Trophoblast cell (in vitro differentiated cells and primary cell): ENCODE measurements at regions not wholly inside any gene's neighbourhood (a gene's known extent, or its start where the extent isn't known, plus 50 kb on each side); places are given as distances from the start of the nearest gene placed in this dataset.

Experiments used
- DNase-seq, 2 donors: peaks; one replicate each; pipeline ENCODE4 v3.0.0-alpha.2; 2016
- H2AFZ ChIP-seq: 2 replicates; pipeline ENCODE4 v1.6.1; 2013; ENCODE audit warnings: low read length, moderate library complexity, mild to moderate bottlenecking; ENCODE audit not compliant: insufficient read depth, poor library complexity
- H2AK5ac ChIP-seq: 2 replicates; pipeline ENCODE4 v1.6.1; 2013; ENCODE audit warnings: mild to moderate bottlenecking, low read length
- H2BK120ac ChIP-seq: 2 replicates; pipeline ENCODE4 v1.6.1; 2013; ENCODE audit warnings: low read length, mild to moderate bottlenecking, moderate library complexity; ENCODE audit not compliant: insufficient read depth, poor library complexity
- H2BK12ac ChIP-seq: 2 replicates; pipeline ENCODE4 v1.6.1; 2013; ENCODE audit warnings: mild to moderate bottlenecking, low read length, moderate library complexity
- H2BK5ac ChIP-seq: 2 replicates; pipeline ENCODE4 v1.6.1; 2013; ENCODE audit warnings: low read length, low read depth, moderate library complexity, mild to moderate bottlenecking; ENCODE audit not compliant: poor library complexity
- H3K14ac ChIP-seq: 2 replicates; pipeline ENCODE4 v1.6.1; 2013; ENCODE audit warnings: mild to moderate bottlenecking, low read length
- H3K18ac ChIP-seq: 2 replicates; pipeline ENCODE4 v1.6.1; 2013; ENCODE audit warnings: mild to moderate bottlenecking, low read length
- H3K23ac ChIP-seq: 2 replicates; pipeline ENCODE4 v1.6.1; 2013; ENCODE audit warnings: low read length
- H3K27ac ChIP-seq: 2 replicates; pipeline ENCODE4 v1.5.1; 2013; ENCODE audit warnings: low read depth, mild to moderate bottlenecking, inconsistent platforms, low read length, moderate library complexity
- H3K27me3 ChIP-seq: 2 replicates; pipeline ENCODE4 v1.6.1; 2013; ENCODE audit warnings: inconsistent platforms, mild to moderate bottlenecking, low read length, moderate library complexity; ENCODE audit not compliant: insufficient read depth
- H3K36me3 ChIP-seq, 2 experiments: 1 replicate in 1 of 2; 2 replicates in 1 of 2; pipeline ENCODE4 v1.6.1; 2013; ENCODE audit warnings: low read length in 2 of 2, mild to moderate bottlenecking in 2 of 2, moderate library complexity in 1 of 2; ENCODE audit not compliant: insufficient read depth in 2 of 2, control insufficient read depth in 1 of 2
- H3K4ac ChIP-seq: 2 replicates; pipeline ENCODE4 v1.6.1; 2013; ENCODE audit warnings: low read depth, mild to moderate bottlenecking, low read length, moderate library complexity
- H3K4me1 ChIP-seq, 2 experiments: 1 replicate in 1 of 2; 2 replicates in 1 of 2; pipeline ENCODE4 v1.6.1; 2013; ENCODE audit warnings: low read length in 2 of 2, mild to moderate bottlenecking in 2 of 2, moderate library complexity in 1 of 2; ENCODE audit not compliant: insufficient read depth in 2 of 2, control insufficient read depth in 1 of 2
- H3K4me2 ChIP-seq: 2 replicates; pipeline ENCODE4 v1.6.1; 2013; ENCODE audit warnings: inconsistent platforms, mild to moderate bottlenecking, low read length, moderate library complexity
- H3K4me3 ChIP-seq: 2 replicates; pipeline ENCODE4 v1.5.1; 2013; ENCODE audit warnings: mild to moderate bottlenecking, low read depth, low read length, inconsistent platforms
- H3K79me1 ChIP-seq: one replicate; pipeline ENCODE4 v1.6.1; 2013; ENCODE audit warnings: low read length
- H3K79me2 ChIP-seq: 2 replicates; pipeline ENCODE4 v1.6.1; 2013; ENCODE audit warnings: low read length, mild to moderate bottlenecking; ENCODE audit not compliant: control insufficient read depth, insufficient read depth, poor library complexity
- H3K9ac ChIP-seq: 2 replicates; pipeline ENCODE4 v1.6.1; 2013; ENCODE audit warnings: mild to moderate bottlenecking, low read length
- H3K9me3 ChIP-seq: 2 replicates; pipeline ENCODE4 v1.6.1; 2013; ENCODE audit warnings: low read depth, mild to moderate bottlenecking, control low read depth, inconsistent platforms, low read length; ENCODE audit not compliant: insufficient read depth
- H4K12ac ChIP-seq: 2 replicates; pipeline ENCODE4 v1.6.1; 2013; ENCODE audit warnings: low read depth, mild to moderate bottlenecking, low read length, moderate library complexity
- H4K8ac ChIP-seq: 2 replicates; pipeline ENCODE4 v1.6.1; 2013; ENCODE audit warnings: low read depth, mild to moderate bottlenecking, low read length, moderate library complexity
- H4K91ac ChIP-seq: one replicate; pipeline ENCODE4 v1.6.1; 2013; ENCODE audit warnings: low read depth, mild to moderate bottlenecking, low read length, moderate library complexity
- WGBS: extraction: QIAGEN DNeasy Blood & Tissue Kit; methylation state at CpG from one replicate; pipeline ENCODE4 v1.1.7; 2013; ENCODE audit warnings: missing lambda C conversion rate; ENCODE audit not compliant: insufficient read length, insufficient coverage; ENCODE audit errors: extremely low coverage; 5-methylcytosine and 5-hydroxymethylcytosine counted together

- H3K9me3 ChIP-seq = no peaks in the 10 kb centered on the region
- WGBS = no CpG with 5 or more reads among the region's 3 CpGs
- H3K4ac ChIP-seq = no peak overlapping the region
- H2AK5ac ChIP-seq = no peak overlapping the region
- H3K4me3 ChIP-seq = no peak overlapping the region
- no peaks in the 10 kb centered on the region for H3K79me1 ChIP-seq
- H2BK12ac ChIP-seq = no peak overlapping the region
- H2BK120ac ChIP-seq = no peak overlapping the region
- H3K27me3 ChIP-seq = no peaks in the 10 kb centered on the region
- no peak overlapping the region for H4K12ac ChIP-seq
- H3K79me2 ChIP-seq = no peaks in the 10 kb centered on the region
- no peak overlapping the region for H2AFZ ChIP-seq
- no peak overlapping the region for H2BK5ac ChIP-seq
- H3K23ac ChIP-seq = no peak overlapping the region
- no peak overlapping the region for H3K18ac ChIP-seq
- H4K8ac ChIP-seq = no peak overlapping the region
- no peak overlapping the region for H3K9ac ChIP-seq
- H4K91ac ChIP-seq = no peak overlapping the region
- no peaks in the 10 kb centered on the region for H3K36me3 ChIP-seq
- no peak for DNase-seq
- H3K27ac ChIP-seq = no peak overlapping the region
- H3K4me1 ChIP-seq = no peaks in the 10 kb centered on the region
- no peak overlapping the region for H3K4me2 ChIP-seq
- H3K14ac ChIP-seq = no peak overlapping the region
Observed at GRCh38 chr13:80203496-80203895, 137.4 kb downstream of the SPRY2 start.

GRCh38 chr13:80201694-80202468 is 139.0 kb downstream of the SPRY2 start:
- no peak overlapping the region for H2BK120ac ChIP-seq
- no peak overlapping the region for H3K4me2 ChIP-seq
- H2BK12ac ChIP-seq = no peak overlapping the region
- H2BK5ac ChIP-seq = no peak overlapping the region
- H3K9ac ChIP-seq = no peak overlapping the region
- H3K27ac ChIP-seq = no peak overlapping the region
- H3K79me2 ChIP-seq = no peaks in the 10 kb centered on the region
- no peak overlapping the region for H4K91ac ChIP-seq
- H3K27me3 ChIP-seq = no peaks in the 10 kb centered on the region
- H4K12ac ChIP-seq = no peak overlapping the region
- no peak overlapping the region for H3K23ac ChIP-seq
- H2AK5ac ChIP-seq = no peak overlapping the region
- H3K4me1 ChIP-seq = no peaks in the 10 kb centered on the region
- H2AFZ ChIP-seq = no peak overlapping the region
- no peaks in the 10 kb centered on the region for H3K36me3 ChIP-seq
- no peak overlapping the region for H4K8ac ChIP-seq
- H3K14ac ChIP-seq = no peak overlapping the region
- no peaks in the 10 kb centered on the region for H3K9me3 ChIP-seq
- no peak overlapping the region for H3K4me3 ChIP-seq
- H3K4ac ChIP-seq = no peak overlapping the region
- H3K18ac ChIP-seq = no peak overlapping the region
- no CpG with 5 or more reads among the region's 6 CpGs for WGBS
- no peaks in the 10 kb centered on the region for H3K79me1 ChIP-seq
- DNase-seq = no peak

GRCh38 chr13:80199585-80200292 is 141.2 kb downstream of the SPRY2 start:
- Histone ChIP-seq H3K9me3 (no peaks in the 10 kb centered on the region), H3K4ac (no peak overlapping the region), H3K9ac (no peak overlapping the region), H2AK5ac (no peak overlapping the region), H2BK120ac (no peak overlapping the region), H3K27me3 (no peaks in the 10 kb centered on the region), H3K27ac (no peak overlapping the region), H3K4me1 (peaks cover 0 to 3% of the 10 kb centered on the region in 2 experiments), H2AFZ (no peak overlapping the region), H3K79me2 (no peaks in the 10 kb centered on the region), H4K8ac (no peak overlapping the region), H4K12ac (no peak overlapping the region), H3K36me3 (no peaks in the 10 kb centered on the region), H3K23ac (no peak overlapping the region), H3K79me1 (no peaks in the 10 kb centered on the region), H2BK5ac (no peak overlapping the region), H2BK12ac (no peak overlapping the region), H4K91ac (no peak overlapping the region), H3K4me3 (no peak overlapping the region), H3K4me2 (no peak overlapping the region), H3K18ac (no peak overlapping the region), H3K14ac (no peak overlapping the region)
- WGBS = no CpG with 5 or more reads among the region's 3 CpGs
- DNase-seq = no peak

- Histone ChIP-seq H3K14ac (no peak overlapping the region), H4K8ac (no peak overlapping the region), H2BK120ac (no peak overlapping the region), H3K36me3 (no peaks in the 10 kb centered on the region), H3K23ac (no peak overlapping the region), H4K12ac (no peak overlapping the region), H3K9ac (no peak overlapping the region), H3K18ac (no peak overlapping the region), H2AK5ac (no peak overlapping the region), H3K79me1 (no peaks in the 10 kb centered on the region), H3K27me3 (no peaks in the 10 kb centered on the region), H3K79me2 (no peaks in the 10 kb centered on the region), H3K9me3 (no peaks in the 10 kb centered on the region), H3K4ac (no peak overlapping the region), H2AFZ (no peak overlapping the region), H2BK5ac (no peak overlapping the region), H3K27ac (no peak overlapping the region), H3K4me2 (no peak overlapping the region), H3K4me1 (peaks cover 0 to 3% of the 10 kb centered on the region in 2 experiments), H2BK12ac (no peak overlapping the region), H3K4me3 (no peak overlapping the region), H4K91ac (no peak overlapping the region)
- DNase-seq = no peak
- WGBS = no CpG with 5 or more reads among the region's 4 CpGs
Observed at GRCh38 chr13:80199067-80199466, 141.9 kb downstream of the SPRY2 start.
